Trophoblast cell (in vitro differentiated cells and primary cell): ENCODE measurements at regions not wholly inside any gene's neighbourhood (a gene's known extent, or its start where the extent isn't known, plus 50 kb on each side); places are given as distances from the start of the nearest gene placed in this dataset.
"Not testable (repeated sequence)": the region's sequence is repeated elsewhere in the genome, so short reads cannot be mapped to it uniquely, and the experiment has no call there.

Source experiments
- DNase-seq, 2 donors: peaks; one replicate each; pipeline ENCODE4 v3.0.0-alpha.2; 2016
- H2AFZ ChIP-seq: 2 replicates; pipeline ENCODE4 v1.6.1; 2013; ENCODE audit warnings: low read length, moderate library complexity, mild to moderate bottlenecking; ENCODE audit not compliant: insufficient read depth, poor library complexity
- H2AK5ac ChIP-seq: 2 replicates; pipeline ENCODE4 v1.6.1; 2013; ENCODE audit warnings: mild to moderate bottlenecking, low read length
- H2BK120ac ChIP-seq: 2 replicates; pipeline ENCODE4 v1.6.1; 2013; ENCODE audit warnings: low read length, mild to moderate bottlenecking, moderate library complexity; ENCODE audit not compliant: insufficient read depth, poor library complexity
- H2BK12ac ChIP-seq: 2 replicates; pipeline ENCODE4 v1.6.1; 2013; ENCODE audit warnings: mild to moderate bottlenecking, low read length, moderate library complexity
- H2BK5ac ChIP-seq: 2 replicates; pipeline ENCODE4 v1.6.1; 2013; ENCODE audit warnings: low read length, low read depth, moderate library complexity, mild to moderate bottlenecking; ENCODE audit not compliant: poor library complexity
- H3K14ac ChIP-seq: 2 replicates; pipeline ENCODE4 v1.6.1; 2013; ENCODE audit warnings: mild to moderate bottlenecking, low read length
- H3K18ac ChIP-seq: 2 replicates; pipeline ENCODE4 v1.6.1; 2013; ENCODE audit warnings: mild to moderate bottlenecking, low read length
- H3K23ac ChIP-seq: 2 replicates; pipeline ENCODE4 v1.6.1; 2013; ENCODE audit warnings: low read length
- H3K27ac ChIP-seq: 2 replicates; pipeline ENCODE4 v1.5.1; 2013; ENCODE audit warnings: low read depth, mild to moderate bottlenecking, inconsistent platforms, low read length, moderate library complexity
- H3K27me3 ChIP-seq: 2 replicates; pipeline ENCODE4 v1.6.1; 2013; ENCODE audit warnings: inconsistent platforms, mild to moderate bottlenecking, low read length, moderate library complexity; ENCODE audit not compliant: insufficient read depth
- H3K36me3 ChIP-seq, 2 experiments: 1 replicate in 1 of 2; 2 replicates in 1 of 2; pipeline ENCODE4 v1.6.1; 2013; ENCODE audit warnings: low read length in 2 of 2, mild to moderate bottlenecking in 2 of 2, moderate library complexity in 1 of 2; ENCODE audit not compliant: insufficient read depth in 2 of 2, control insufficient read depth in 1 of 2
- H3K4ac ChIP-seq: 2 replicates; pipeline ENCODE4 v1.6.1; 2013; ENCODE audit warnings: low read depth, mild to moderate bottlenecking, low read length, moderate library complexity
- H3K4me1 ChIP-seq, 2 experiments: 1 replicate in 1 of 2; 2 replicates in 1 of 2; pipeline ENCODE4 v1.6.1; 2013; ENCODE audit warnings: low read length in 2 of 2, mild to moderate bottlenecking in 2 of 2, moderate library complexity in 1 of 2; ENCODE audit not compliant: insufficient read depth in 2 of 2, control insufficient read depth in 1 of 2
- H3K4me2 ChIP-seq: 2 replicates; pipeline ENCODE4 v1.6.1; 2013; ENCODE audit warnings: inconsistent platforms, mild to moderate bottlenecking, low read length, moderate library complexity
- H3K4me3 ChIP-seq: 2 replicates; pipeline ENCODE4 v1.5.1; 2013; ENCODE audit warnings: mild to moderate bottlenecking, low read depth, low read length, inconsistent platforms
- H3K79me1 ChIP-seq: one replicate; pipeline ENCODE4 v1.6.1; 2013; ENCODE audit warnings: low read length
- H3K79me2 ChIP-seq: 2 replicates; pipeline ENCODE4 v1.6.1; 2013; ENCODE audit warnings: low read length, mild to moderate bottlenecking; ENCODE audit not compliant: control insufficient read depth, insufficient read depth, poor library complexity
- H3K9ac ChIP-seq: 2 replicates; pipeline ENCODE4 v1.6.1; 2013; ENCODE audit warnings: mild to moderate bottlenecking, low read length
- H3K9me3 ChIP-seq: 2 replicates; pipeline ENCODE4 v1.6.1; 2013; ENCODE audit warnings: low read depth, mild to moderate bottlenecking, control low read depth, inconsistent platforms, low read length; ENCODE audit not compliant: insufficient read depth
- H4K12ac ChIP-seq: 2 replicates; pipeline ENCODE4 v1.6.1; 2013; ENCODE audit warnings: low read depth, mild to moderate bottlenecking, low read length, moderate library complexity
- H4K8ac ChIP-seq: 2 replicates; pipeline ENCODE4 v1.6.1; 2013; ENCODE audit warnings: low read depth, mild to moderate bottlenecking, low read length, moderate library complexity
- H4K91ac ChIP-seq: one replicate; pipeline ENCODE4 v1.6.1; 2013; ENCODE audit warnings: low read depth, mild to moderate bottlenecking, low read length, moderate library complexity
- WGBS: extraction: QIAGEN DNeasy Blood & Tissue Kit; methylation state at CpG from one replicate; pipeline ENCODE4 v1.1.7; 2013; ENCODE audit warnings: missing lambda C conversion rate; ENCODE audit not compliant: insufficient read length, insufficient coverage; ENCODE audit errors: extremely low coverage; 5-methylcytosine and 5-hydroxymethylcytosine counted together

DNA sequence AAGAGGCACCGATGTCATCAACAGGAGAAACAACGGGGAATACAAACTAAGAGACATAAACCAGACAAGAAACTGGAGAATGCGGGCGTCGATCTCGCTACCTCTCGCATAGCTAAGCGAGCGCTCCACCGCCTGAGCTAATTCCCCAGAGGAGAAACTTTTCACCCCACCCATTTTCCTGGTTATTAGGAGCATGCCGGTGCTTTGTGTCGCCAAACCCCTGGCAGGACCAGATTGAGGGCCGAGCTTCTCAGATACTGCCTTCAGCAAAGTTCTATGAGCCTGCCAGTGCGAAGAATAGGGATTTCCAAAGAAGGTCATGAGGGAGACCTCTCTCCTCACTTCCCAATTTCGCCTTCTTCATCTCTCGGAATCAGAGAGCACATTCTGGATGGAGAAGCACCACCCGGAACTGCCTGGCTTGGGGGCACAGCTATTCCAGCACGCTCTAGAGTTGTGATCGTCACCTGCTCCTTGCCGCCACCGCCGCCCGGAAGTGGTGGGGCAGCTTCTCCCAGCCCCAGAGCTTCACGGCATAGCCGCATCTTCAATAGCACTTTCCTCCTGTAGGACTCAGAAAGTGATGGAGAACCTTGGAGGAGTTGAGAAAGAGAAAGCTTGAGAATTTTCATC, 89.7 kb upstream of the ZNF322 start:
- not testable (repeated sequence) for H3K36me3 ChIP-seq, H2BK12ac ChIP-seq, H3K79me1 ChIP-seq, H2AK5ac ChIP-seq, H3K9ac ChIP-seq, H3K4me3 ChIP-seq, H3K4me1 ChIP-seq, H2AFZ ChIP-seq, H3K27ac ChIP-seq, H4K91ac ChIP-seq, H2BK5ac ChIP-seq, H4K12ac ChIP-seq, H3K18ac ChIP-seq, H2BK120ac ChIP-seq, H3K4ac ChIP-seq, H3K23ac ChIP-seq, H3K9me3 ChIP-seq, H3K14ac ChIP-seq, H4K8ac ChIP-seq, H3K79me2 ChIP-seq, H3K27me3 ChIP-seq
- WGBS: no CpG with 5 or more reads among the region's 25 CpGs
- DNase-seq: peak in 1 of 2 donors; percentile 9
- peak overlapping the region; percentile 53 for H3K4me2 ChIP-seq

DNA sequence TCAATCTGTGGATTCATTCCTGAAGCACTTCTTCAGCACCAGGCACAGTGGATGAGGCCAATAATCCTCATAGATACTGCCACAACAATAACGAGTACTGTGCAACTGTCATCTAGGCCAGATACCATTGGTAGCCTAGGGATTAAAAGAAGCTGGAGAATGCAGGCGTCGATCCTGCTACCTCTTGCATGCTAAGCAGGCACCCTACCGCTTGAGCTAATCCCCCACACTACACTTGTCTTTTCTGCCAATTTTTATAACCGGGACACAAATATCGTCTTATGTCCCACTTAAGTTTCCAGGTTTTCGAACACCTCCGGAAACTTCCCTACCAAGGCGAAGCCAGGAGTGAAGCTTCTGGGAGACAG, 90.2 kb upstream of the ZNF322 start:
- not testable (repeated sequence) for H2AFZ ChIP-seq, H3K4me3 ChIP-seq, H4K91ac ChIP-seq, H3K27ac ChIP-seq, H2BK5ac ChIP-seq, H2AK5ac ChIP-seq, H3K79me2 ChIP-seq, H3K9me3 ChIP-seq, H3K14ac ChIP-seq, H3K4me1 ChIP-seq, H2BK120ac ChIP-seq, H3K27me3 ChIP-seq, H4K8ac ChIP-seq, H3K9ac ChIP-seq, H3K18ac ChIP-seq, H3K36me3 ChIP-seq, H4K12ac ChIP-seq, H3K79me1 ChIP-seq, H2BK12ac ChIP-seq, H3K4ac ChIP-seq, H3K4me2 ChIP-seq, DNase-seq, H3K23ac ChIP-seq
- WGBS: no CpG with 5 or more reads among the region's 9 CpGs

DNA sequence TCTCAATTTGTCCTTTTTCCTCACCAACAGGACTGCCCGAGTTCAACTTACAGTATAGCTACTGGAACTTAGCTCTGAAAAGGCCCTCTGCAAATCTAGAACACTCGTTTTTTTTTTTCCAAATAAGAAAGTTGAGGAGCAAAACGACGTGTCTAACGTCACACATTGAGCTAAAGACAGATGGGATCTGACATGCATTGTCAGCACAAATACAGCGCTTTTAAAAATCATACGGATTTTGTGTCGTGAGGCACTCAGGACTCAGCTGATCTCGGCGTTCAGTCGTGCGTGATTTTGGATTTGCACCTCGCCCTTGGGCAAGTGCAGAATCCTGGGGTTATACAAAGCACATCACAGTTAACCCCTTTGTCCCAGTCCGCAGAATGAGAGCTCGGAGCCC, 94.7 kb upstream of the ZNF322 start:
- WGBS: no CpG with 5 or more reads among the region's 15 CpGs
- no peak for DNase-seq
- no peak overlapping the region for H3K4ac ChIP-seq
- no peak overlapping the region for H3K14ac ChIP-seq
- H2BK12ac ChIP-seq: no peak overlapping the region
- no peak overlapping the region for H4K91ac ChIP-seq
- no peaks in the 10 kb centered on the region for H3K79me2 ChIP-seq
- no peak overlapping the region for H3K4me3 ChIP-seq
- peaks cover 5 to 8% of the 10 kb centered on the region in 2 experiments for H3K4me1 ChIP-seq
- no peaks in the 10 kb centered on the region for H3K9me3 ChIP-seq
- no peak overlapping the region for H3K23ac ChIP-seq
- no peak overlapping the region for H3K27ac ChIP-seq
- no peak overlapping the region for H2AFZ ChIP-seq
- H3K27me3 ChIP-seq: peaks cover 8% of the 10 kb centered on the region
- H3K9ac ChIP-seq: no peak overlapping the region
- peak overlapping the region; percentile 94 for H3K4me2 ChIP-seq
- H3K36me3 ChIP-seq: no peaks in the 10 kb centered on the region
- H2BK120ac ChIP-seq: no peak overlapping the region
- H3K79me1 ChIP-seq: no peaks in the 10 kb centered on the region
- no peak overlapping the region for H4K12ac ChIP-seq
- H2AK5ac ChIP-seq: no peak overlapping the region
- no peak overlapping the region for H4K8ac ChIP-seq
- no peak overlapping the region for H2BK5ac ChIP-seq
- no peak overlapping the region for H3K18ac ChIP-seq

DNA sequence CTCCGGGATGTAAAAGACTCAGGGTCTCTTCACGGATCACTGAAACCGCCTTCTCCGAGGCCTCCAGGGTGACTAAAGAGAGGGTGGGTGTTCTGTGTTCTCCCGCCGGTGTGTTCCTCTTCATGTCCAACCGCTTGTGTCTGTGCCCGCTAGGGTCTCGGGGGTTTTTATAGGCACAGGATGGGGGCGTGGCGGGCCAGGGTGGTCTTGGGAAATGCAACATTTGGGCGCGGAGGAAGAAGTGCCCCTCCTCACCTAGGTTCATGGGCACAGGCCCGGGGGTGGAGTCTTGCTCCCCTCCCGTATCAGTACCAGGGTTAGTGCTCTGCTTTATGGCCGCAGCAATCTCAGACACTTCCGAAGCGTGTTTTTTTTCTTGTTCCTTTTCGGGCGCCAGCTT, 95.3 kb upstream of the ZNF322 start:
- not testable (repeated sequence) for H4K12ac ChIP-seq, DNase-seq, H3K23ac ChIP-seq, H4K8ac ChIP-seq, H3K14ac ChIP-seq, H3K27ac ChIP-seq, H3K4me1 ChIP-seq, H3K18ac ChIP-seq, H3K4ac ChIP-seq, H2BK120ac ChIP-seq, H2AK5ac ChIP-seq, H2BK5ac ChIP-seq, H4K91ac ChIP-seq, H3K79me2 ChIP-seq, H3K27me3 ChIP-seq, H3K9me3 ChIP-seq, H3K79me1 ChIP-seq, H3K36me3 ChIP-seq, H2BK12ac ChIP-seq
- Histone ChIP-seq H3K4me2 (peak overlapping the region; percentile 94), H3K4me3 (peak overlapping the region; percentile 56), H3K9ac (peak overlapping the region; percentile 47), H2AFZ (peak overlapping the region; percentile 32)
- WGBS: no CpG with 5 or more reads among the region's 20 CpGs
